GM12891 (cell line): ENCODE measurements at regions not wholly inside any gene's neighbourhood (a gene's known extent, or its start where the extent isn't known, plus 50 kb on each side); places are given as distances from the start of the nearest gene placed in this dataset.

Experiments
- PAX5 ChIP-seq: IDR thresholded peaks from 2 replicates; pipeline ENCODE4 v1.6.1; 2011; ENCODE audit warnings: low read length, moderate library complexity, mild to moderate bottlenecking; ENCODE audit not compliant: insufficient read depth, severe bottlenecking
- POLR2A ChIP-seq: IDR thresholded peaks from 2 replicates; pipeline ENCODE4 v1.6.1; 2011; ENCODE audit warnings: low read depth, low read length, control low read depth
- POLR2AphosphoS5 ChIP-seq: IDR thresholded peaks from 2 replicates; pipeline ENCODE4 v1.6.1; 2011; ENCODE audit warnings: low read depth, low read length, control low read depth
- POU2F2 ChIP-seq: IDR thresholded peaks from 2 replicates; pipeline ENCODE4 v1.6.1; 2011; ENCODE audit warnings: low read depth, mild to moderate bottlenecking, control low read depth, low read length, moderate library complexity
- SPI1 ChIP-seq: IDR thresholded peaks from 2 replicates; pipeline ENCODE4 v1.6.1; 2011; ENCODE audit warnings: low read depth, low read length, control low read depth
- TAF1 ChIP-seq: IDR thresholded peaks from 2 replicates; pipeline ENCODE4 v1.6.1; 2011; ENCODE audit warnings: low read depth, low read length, control low read depth

- TF ChIP-seq TAF1 (no peak), POLR2A (no peak), POLR2AphosphoS5 (no peak), SPI1 (no peak), POU2F2 (no peak), PAX5 (no peak)
These were observed 213.5 kb upstream of the TAPT1 start for GRCh38 chr4:16439768-16440167.
